Muscle of back (tissue), 3 donors: ENCODE measurements at regions not wholly inside any gene's neighbourhood (a gene's known extent, or its start where the extent isn't known, plus 50 kb on each side); places are given as distances from the start of the nearest gene placed in this dataset.
A peak's percentile ranks its signal among the peaks of the same experiment; 100 is the strongest.
"Not testable (repeated sequence)": the region's sequence is repeated elsewhere in the genome, so short reads cannot be mapped to it uniquely, and the experiment has no call there.

Source experiments
- DNase-seq, 3 donors: peaks; one replicate each; pipeline versions ENCODE4 v3.0.0 to v3.0.0-alpha.2; 2013

DNA sequence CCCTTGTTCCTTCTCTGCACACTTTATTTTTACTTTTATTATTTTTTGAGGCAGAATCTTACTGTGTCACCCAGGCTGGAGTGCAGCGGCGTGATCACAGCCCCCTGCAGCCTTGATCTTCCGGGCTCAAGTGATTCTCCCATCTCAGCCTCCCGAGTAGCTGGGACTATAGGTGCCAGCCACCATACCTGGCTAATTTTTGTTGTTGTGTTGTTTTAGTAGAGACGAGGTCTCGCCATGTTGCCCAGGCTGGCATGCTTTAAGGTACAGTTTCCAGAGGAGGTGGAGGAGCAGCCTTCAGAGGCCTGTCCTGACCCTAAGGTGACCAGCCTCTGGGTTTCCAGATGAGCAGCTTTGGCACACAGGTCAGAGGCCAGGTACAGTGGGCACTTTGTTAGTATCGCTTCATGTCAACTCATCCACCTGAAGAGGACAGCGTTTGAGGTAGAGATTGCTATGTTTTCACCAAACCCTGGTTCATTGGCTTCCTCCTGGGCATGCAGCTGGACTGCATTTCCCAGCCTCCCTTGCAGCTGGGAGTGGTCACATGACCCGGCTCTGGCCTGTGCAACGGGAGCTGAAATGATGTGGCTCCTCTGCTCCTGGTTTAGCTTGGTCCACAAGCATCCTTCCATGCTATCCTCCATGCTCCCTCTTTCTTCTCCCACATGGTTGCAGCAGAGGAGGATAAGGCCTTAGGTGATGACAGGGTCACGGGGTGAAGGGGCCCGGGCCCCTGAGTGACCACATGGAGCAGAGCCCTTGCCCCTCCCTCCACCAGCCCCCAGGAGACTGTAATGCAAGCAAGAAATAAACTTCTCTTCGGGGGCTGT is 139.3 kb upstream of the IER5L start:
- peak in 1 of 3 donors; percentile 63 for DNase-seq

DNA sequence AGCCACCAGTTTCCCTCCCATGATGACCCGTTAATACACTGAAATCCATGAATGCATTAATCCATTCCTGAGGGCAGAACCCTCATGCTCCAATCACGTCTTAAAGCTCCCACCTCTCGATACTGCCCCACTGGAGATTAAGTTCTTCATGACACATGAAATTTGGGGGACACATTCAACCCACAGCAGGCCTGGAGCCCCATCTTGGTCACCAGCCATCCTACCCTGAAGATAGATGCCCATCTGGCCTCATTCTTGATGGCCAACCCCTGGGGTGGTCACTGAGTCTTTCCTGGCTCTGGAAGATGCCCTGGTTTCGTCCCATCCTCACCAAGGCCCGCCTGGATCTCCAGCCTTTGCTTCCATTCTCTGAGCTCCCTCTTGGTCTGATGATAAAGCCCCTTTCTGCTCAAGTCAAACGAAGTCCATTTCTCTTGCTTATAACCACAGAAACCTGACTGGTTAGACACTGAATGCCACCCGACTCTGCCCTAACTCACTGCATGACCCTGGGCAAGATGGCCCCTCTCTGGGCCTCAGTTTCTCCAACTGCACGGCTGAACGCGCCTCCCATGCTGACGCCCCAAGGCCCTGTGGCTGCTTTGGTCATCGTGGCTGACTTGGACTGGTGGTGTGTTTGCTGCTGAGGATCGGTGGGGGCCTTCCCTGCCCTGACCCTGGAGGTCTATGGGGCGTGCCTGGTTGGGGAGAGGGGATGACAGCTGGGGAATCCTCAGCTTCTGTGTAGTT is 138.4 kb upstream of the IER5L start:
- DNase-seq, result no peak

GRCh38 chr9:129313331-129313955 is 135.4 kb upstream of the IER5L start:
- DNase-seq, result no peak

GRCh38 chr9:129312251-129313122 is 134.4 kb upstream of the IER5L start:
- DNase-seq, result no peak

DNA sequence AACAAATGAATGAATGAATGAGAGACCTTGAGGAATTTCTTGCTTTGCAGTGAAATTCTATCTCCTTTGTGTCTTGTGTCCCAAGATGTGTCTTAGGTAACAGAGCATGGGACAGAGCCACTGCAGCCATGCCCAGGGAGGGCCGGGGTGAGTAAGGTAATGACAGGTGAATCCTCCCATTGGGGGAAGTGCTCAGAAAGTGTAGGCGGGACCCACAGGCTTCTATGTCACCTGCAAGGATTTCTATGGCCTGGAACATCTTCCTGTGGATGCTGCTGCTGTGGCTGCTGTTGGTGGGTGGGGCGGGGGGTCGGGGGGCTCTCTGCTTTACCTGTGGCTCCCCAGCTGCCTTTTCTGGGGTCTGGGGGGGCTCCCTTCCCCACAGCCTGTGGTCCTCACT is 133.6 kb upstream of the IER5L start:
- DNase-seq, result no peak

- no peak for DNase-seq
Measured at GRCh38 chr9:129310666-129311350, 132.7 kb upstream of the IER5L start.

GRCh38 chr9:129309906-129310305 is 131.8 kb upstream of the IER5L start:
- DNase-seq, result no peak

DNA sequence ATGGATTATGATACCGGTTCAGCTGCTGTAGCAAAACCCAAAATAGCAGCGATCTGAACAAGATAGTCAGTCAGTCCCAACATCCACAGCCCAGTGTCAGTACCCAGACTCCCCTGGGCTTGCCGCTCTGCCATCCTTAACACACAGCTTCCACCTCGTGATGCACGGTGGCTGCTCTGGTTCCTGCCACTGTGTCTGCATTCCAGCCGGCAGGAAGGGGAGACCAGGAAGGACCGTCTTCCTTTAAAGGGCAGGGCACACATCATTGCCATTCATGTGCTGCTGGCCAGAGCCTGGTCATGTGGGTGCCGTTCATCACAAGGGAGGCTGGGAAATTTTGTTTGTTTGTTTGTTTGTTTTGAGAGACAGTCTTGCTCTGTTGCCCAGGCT is 131.0 kb upstream of the IER5L start:
- DNase-seq, result no peak

GRCh38 chr9:129307227-129307970 is 129.3 kb upstream of the IER5L start:
- DNase-seq, result no peak

DNA sequence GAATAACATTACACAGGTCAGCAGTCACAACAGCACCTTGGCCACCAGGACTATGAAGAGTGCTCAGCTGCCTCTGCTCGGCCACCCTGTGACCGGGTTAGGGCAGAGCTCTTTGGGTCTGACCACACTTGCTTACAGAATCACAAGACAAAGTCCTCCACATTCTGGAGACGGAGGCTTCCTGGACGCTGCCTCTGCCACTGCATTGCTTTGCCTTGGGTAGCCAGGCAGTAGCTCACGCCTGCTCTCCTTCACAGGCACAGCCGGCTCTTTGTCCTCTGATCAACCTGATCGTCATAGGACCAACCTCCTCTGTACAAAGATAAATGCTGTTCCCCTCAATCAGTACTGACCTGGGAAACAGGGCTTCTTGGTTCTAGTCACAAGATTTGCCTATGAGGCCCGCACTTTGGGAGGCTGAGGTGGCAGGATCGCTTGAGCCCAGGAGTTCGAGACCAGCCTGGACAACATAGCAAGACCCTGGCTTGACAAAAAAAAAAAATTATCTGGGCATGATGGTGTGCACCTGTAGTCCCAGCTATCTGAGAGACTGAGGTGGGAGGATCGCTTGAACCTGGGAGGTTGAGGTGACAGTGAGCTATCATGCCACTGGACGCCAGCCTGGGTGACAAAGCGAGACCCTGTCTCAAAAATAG is 128.4 kb upstream of the IER5L start:
- DNase-seq, result no peak

GRCh38 chr9:129305246-129305645 is 127.2 kb upstream of the IER5L start:
- no peak for DNase-seq

- DNase-seq, result no peak
Measured at GRCh38 chr9:129301941-129302340, 123.9 kb upstream of the IER5L start.

DNA sequence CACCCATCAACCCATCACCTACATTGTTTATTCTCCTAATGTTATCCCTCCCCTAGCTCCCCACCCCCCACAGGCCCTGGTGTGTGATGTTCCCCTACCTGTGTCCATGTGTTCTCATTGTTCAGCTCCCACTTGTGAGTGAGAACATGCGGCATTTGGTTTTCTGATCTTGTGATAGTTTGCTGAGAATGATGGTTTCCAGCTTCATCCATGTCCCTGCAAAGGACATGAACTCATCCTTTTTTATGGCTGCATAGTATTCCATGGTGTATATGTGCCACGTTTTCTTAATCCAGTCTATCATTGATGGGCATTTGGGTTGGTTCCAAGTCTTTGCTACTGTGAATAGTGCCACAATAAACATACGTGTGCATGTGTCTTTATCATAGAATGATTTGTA is 118.1 kb upstream of the IER5L start:
- not testable (repeated sequence) for DNase-seq

DNA sequence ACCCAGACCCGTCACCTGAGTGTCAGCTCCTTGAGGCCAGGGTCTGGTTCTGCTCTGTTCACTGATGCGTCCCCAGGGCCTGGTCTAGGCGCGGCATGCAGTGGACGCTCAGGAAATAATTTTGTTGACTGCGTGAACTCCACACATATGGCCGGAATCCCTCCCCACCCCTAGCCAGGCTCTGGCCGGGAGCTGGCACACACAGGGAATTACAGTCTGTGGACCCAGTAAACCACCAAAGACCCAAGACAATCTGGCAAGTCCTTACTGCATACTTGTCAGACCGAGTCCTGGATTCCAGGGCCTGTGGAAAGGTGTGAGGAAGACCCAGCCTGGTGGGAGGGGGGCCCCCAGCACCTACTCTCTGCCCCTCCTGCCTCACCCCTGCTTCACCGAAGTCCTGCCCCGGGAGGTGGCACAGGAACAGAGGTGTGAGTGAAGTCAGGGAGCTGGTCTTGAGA is 113.0 kb upstream of the IER5L start:
- no peak for DNase-seq

DNA sequence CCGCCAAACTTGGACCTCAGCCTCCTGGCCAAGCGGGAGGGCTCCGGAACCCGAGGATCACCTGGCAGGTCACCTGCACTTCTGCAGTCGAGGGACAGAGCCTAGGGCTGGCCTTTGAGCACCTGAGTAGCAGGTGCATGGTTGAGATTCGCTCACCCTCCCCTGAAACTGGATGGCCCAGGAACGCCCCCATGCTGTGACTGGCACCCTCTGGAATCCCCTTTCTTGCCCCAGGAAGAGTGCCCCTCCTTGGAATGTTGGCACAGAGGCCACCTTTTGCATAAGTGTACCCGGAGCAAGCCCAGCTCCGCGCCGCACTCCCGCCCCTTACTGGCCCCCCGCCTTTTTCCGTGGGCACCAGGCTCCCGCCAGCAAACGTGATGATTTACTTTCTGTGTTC is 112.5 kb upstream of the IER5L start:
- no peak for DNase-seq

GRCh38 chr9:129289883-129290282 is 111.8 kb upstream of the IER5L start:
- no peak for DNase-seq

GRCh38 chr9:129289131-129289731 is 111.2 kb upstream of the IER5L start:
- no peak for DNase-seq

DNA sequence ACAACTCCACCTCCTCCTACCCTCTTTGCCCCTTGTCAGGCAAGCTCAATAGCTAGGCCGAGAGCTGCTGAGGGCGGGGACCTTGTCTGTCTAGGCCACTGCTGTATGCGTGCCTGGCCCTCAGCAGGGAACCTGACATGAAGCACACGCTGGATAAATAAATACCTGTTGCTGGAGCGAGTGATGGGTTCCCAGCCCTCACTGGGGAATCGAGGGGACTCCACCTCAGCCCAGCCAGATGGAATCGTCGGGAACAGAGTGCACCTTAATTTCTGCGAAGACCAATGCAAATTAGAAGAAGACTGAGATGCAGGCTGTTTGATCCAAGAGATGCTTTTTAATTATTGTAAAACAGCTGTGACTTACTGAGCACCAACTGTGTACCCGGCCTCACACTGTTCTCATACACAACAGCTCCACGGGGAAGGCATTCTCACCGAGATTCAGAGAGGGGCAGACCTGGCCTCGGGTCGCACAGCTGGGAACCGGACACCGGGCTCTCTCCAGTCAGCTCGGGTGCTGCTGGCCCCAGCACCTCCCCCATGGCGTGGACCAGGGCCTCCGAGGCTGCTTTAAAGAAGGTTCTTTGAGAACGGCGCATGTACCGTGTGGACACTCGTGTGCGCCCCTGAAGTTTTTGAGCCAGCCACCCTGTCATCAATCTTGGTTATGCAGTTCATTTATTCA is 109.7 kb upstream of the IER5L start:
- no peak for DNase-seq
